Activated naive CD4-positive, alpha-beta T cell treated with anti-CD3 and anti-CD28 coated beads for 36 hours (primary cell): ENCODE measurements at regions not wholly inside any gene's neighbourhood (a gene's known extent, or its start where the extent isn't known, plus 50 kb on each side); places are given as distances from the start of the nearest gene placed in this dataset.
"Not testable (repeated sequence)": the region's sequence is repeated elsewhere in the genome, so short reads cannot be mapped to it uniquely, and the experiment has no call there.

Experiments
- CTCF ChIA-PET: fragments of 350-600 bp; sonication (Branson Sonifier 250); formaldehyde crosslinking; loops from one replicate; lab custom pipeline; 2021; ENCODE audit warnings: antibody characterized with exemption; lab: Charles Lee
- DNase-seq: peaks from one replicate; pipeline ENCODE4 v3.0.0-alpha.2; 2020
- H3K27ac Mint-ChIP-seq: one replicate; pipeline ENCODE4 v1.8.0; 2021; ENCODE audit warnings: mild to moderate bottlenecking, mixed read lengths
- H3K27me3 Mint-ChIP-seq: one replicate; pipeline ENCODE4 v1.8.0; 2021; ENCODE audit warnings: low read depth, mixed read lengths
- H3K36me3 Mint-ChIP-seq: one replicate; pipeline ENCODE4 v1.8.0; 2021; ENCODE audit warnings: low read depth, mixed read lengths
- H3K4me1 Mint-ChIP-seq: one replicate; pipeline ENCODE4 v1.8.0; 2021; ENCODE audit warnings: low read depth, mixed read lengths
- H3K4me3 Mint-ChIP-seq: one replicate; pipeline ENCODE4 v1.8.0; 2021; ENCODE audit warnings: mild to moderate bottlenecking, moderate library complexity, mixed read lengths
- H3K9me3 Mint-ChIP-seq: one replicate; pipeline ENCODE4 v1.8.0; 2021; ENCODE audit warnings: mixed read lengths
- intact Hi-C: fragments of 100-400 bp; cut with micrococcal nuclease; formaldehyde crosslinking; loops from one replicate; pipeline ENCODE4 v1.15.1; 2023

DNA sequence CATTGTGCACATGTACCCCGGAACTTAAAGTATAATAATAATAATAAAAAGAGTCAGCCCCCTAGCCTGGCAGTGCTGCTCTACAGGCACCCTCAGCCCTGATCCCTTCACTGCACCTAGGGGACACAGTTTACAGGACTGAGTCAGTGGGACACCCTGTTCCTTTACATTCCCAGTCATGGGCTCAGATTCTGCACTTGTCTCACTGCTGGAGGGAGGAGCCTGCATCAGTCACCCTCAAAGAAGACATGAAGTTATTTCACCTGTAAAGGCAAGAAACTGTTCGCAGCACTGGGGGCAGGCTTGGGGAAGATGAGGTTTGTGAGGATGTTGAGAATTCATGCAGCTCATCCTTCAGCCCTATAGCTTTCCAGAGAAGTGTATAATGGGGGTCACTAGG lies 50.7 kb upstream of the VPREB1 start:
- Mint-ChIP-seq H3K36me3 (no peaks in the 10 kb centered on the region), H3K4me1 (no peaks in the 10 kb centered on the region), H3K27ac (no peak overlapping the region), H3K9me3 (no peaks in the 10 kb centered on the region), H3K27me3 (peaks cover 15% of the 10 kb centered on the region), H3K4me3 (no peak overlapping the region)
- DNase-seq = no peak
- intact Hi-C loops = loop anchor here (10.0 kb wide), 1 partner anchor 579 kb away; no protein-coding TSS in a partner anchor
- CTCF ChIA-PET = interaction anchor here (0.5 to 0.9 kb wide), 2 partner anchors 58 to 228 kb away, joined by 3 read pairs; no protein-coding TSS in a partner anchor

DNA sequence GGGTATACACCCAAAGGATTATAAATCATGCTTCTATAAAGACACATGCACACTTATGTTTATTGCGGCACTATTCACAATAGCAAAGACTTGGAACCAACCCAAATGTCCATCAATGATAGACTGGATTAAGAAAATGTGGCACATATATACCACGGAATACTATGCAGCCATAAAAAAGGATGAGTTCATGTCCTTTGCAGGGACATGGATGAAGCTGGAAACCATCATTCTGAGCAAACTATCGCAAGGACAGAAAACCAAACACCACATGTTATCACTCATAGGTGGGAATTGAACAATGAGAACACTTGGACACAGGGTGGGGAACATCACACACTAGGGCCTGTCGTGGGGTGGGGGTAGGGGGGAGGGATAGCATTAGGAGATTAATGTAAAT lies 51.1 kb upstream of the VPREB1 start:
- intact Hi-C loops = loop anchor here (10.0 kb wide), 1 partner anchor 579 kb away; no protein-coding TSS in a partner anchor
- DNase-seq, H3K4me3 Mint-ChIP-seq, H3K27ac Mint-ChIP-seq, H3K9me3 Mint-ChIP-seq, H3K36me3 Mint-ChIP-seq, H3K4me1 Mint-ChIP-seq: not testable (repeated sequence)
- CTCF ChIA-PET = interaction anchor here (0.5 to 0.9 kb wide), 2 partner anchors 57 to 229 kb away, joined by 3 read pairs; no protein-coding TSS in a partner anchor
- peaks cover 15% of the 10 kb centered on the region for H3K27me3 Mint-ChIP-seq

DNA sequence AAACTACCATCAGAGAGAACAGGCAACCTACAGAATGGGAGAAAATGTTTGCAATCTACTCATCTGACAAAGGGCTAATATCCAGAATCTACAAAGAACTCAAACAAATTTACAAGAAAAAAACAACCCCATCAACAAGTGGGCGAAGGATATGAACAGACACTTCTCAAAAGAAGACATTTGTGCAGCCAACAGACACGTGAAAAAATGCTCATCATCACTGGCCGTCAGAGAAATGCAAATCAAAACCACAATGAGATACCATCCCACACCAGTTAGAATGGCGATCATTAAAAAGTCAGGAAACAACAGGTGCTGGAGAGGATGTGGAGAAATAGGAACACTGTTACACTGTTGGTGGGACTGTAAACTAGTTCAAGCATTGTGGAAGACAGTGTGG lies 51.6 kb upstream of the VPREB1 start:
- not testable (repeated sequence) for H3K9me3 Mint-ChIP-seq
- intact Hi-C loops = loop anchor here (10.0 kb wide), 1 partner anchor 578 kb away; no protein-coding TSS in a partner anchor

DNA sequence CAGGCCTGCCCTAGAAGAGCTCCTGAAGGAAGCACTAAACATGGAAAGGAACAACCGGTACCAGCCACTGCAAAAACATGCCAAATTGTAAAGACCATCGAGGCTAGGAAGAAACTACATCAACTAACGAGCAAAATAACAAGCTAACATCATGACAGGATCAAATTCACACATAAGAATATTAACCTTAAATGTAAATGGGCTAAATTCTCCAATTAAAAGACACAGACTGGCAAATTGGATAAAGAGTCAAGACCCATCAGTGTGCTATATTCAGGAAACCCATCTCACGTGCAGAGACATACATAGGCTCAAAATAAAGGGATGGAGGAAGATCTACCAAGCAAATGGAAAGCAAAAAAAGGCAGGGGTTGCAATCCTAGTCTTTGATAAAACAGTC lies 54.8 kb upstream of the VPREB1 start:
- DNase-seq, CTCF ChIA-PET, H3K9me3 Mint-ChIP-seq, H3K36me3 Mint-ChIP-seq, H3K4me1 Mint-ChIP-seq, H3K27ac Mint-ChIP-seq, H3K4me3 Mint-ChIP-seq: not testable (repeated sequence)
- intact Hi-C loops = loop anchor here (10.0 kb wide), 1 partner anchor 575 kb away; no protein-coding TSS in a partner anchor
- peaks cover 22% of the 10 kb centered on the region for H3K27me3 Mint-ChIP-seq

More for the DNA sequence above, 51.6 kb upstream of the VPREB1 start:
- H3K36me3 Mint-ChIP-seq, DNase-seq, CTCF ChIA-PET, H3K4me3 Mint-ChIP-seq, H3K4me1 Mint-ChIP-seq, H3K27ac Mint-ChIP-seq: not testable (repeated sequence)
- H3K27me3 Mint-ChIP-seq = peaks cover 15% of the 10 kb centered on the region

DNA sequence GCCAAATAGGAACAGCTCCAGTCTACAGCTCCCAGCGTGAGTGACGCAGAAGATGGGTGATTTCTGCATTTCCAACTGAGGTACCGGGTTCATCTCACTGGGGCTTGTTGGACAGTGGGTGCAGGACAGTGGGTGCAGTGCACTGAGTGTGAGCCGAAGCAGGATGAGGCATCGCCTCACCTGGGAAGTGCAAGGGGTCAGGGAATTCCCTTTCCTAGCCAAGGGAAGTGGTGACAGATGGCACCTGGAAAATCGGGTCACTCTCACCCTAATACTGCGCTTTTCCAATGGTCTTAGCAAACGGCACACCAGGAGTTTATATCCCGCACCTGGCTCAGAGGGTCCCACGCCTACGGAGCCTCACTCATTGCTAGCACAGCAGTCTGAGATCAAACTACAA lies 56.7 kb upstream of the VPREB1 start:
- H3K9me3 Mint-ChIP-seq, H3K4me1 Mint-ChIP-seq, H3K27ac Mint-ChIP-seq, DNase-seq, H3K4me3 Mint-ChIP-seq, CTCF ChIA-PET, H3K36me3 Mint-ChIP-seq, intact Hi-C loops: not testable (repeated sequence)
- peaks cover 23% of the 10 kb centered on the region for H3K27me3 Mint-ChIP-seq

DNA sequence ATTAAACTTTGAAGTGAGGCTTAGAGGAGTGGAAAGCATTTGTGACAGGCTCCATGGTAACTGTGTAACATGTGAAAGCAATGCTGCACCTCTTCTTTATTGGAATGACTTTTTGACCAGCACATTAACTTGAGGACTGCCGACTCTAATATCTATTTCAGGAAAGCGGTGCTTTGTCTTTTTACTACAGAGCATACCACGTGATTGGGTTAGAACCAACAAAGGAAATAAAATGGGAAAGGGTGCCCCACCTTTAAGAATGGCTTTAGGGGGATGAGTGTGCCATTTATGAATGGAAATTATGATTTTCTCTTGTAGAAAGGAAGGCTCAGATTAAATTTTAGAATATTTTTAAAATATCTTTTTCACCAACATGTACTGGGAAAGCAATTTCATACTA lies 57.3 kb upstream of the VPREB1 start:
- no peak overlapping the region for H3K27ac Mint-ChIP-seq
- no peaks in the 10 kb centered on the region for H3K36me3 Mint-ChIP-seq
- no peaks in the 10 kb centered on the region for H3K9me3 Mint-ChIP-seq
- H3K4me1 Mint-ChIP-seq = no peaks in the 10 kb centered on the region
- peaks cover 23% of the 10 kb centered on the region for H3K27me3 Mint-ChIP-seq
- intact Hi-C loops = no loop called here
- no peak for DNase-seq
- H3K4me3 Mint-ChIP-seq = no peak overlapping the region
- CTCF ChIA-PET = interaction anchor here (1.2 to 4.9 kb wide), 3 partner anchors 9 to 21 kb away, joined by 3 to 35 read pairs (median 5); no protein-coding TSS in a partner anchor

DNA sequence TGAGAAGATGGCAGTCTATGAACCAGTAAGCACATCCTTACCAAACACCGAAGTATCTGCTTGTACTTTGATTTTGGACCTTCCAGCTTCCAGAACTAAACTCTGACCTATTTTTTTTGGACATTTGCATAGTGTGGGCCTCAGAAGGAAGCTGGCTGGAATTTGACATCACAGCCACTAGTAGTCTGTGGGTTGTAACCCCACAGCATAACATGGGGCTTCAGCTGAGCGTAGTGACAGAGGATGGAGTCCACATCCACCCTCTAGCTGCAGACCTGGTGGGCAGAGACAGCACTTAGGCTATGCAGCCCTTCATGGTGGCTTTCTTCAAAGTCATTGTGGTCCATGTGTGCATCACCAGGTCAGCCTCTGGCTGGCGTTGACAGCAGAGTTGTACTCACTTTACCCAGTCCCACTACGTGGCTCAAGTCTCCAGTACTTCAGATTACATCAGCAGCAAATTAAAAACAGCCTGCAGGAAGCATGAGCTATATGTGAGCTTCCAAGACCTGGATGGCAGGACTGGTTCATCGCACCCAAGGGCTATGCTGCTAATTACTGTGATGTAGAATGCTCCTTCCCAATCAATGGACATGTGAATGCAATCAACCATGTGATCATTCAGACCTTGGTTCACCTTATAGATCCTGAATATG lies 58.6 kb upstream of the VPREB1 start:
- intact Hi-C loops = no loop called here
- H3K4me1 Mint-ChIP-seq = no peaks in the 10 kb centered on the region
- no peaks in the 10 kb centered on the region for H3K36me3 Mint-ChIP-seq
- H3K4me3 Mint-ChIP-seq = no peak overlapping the region
- no peak overlapping the region for H3K27ac Mint-ChIP-seq
- CTCF ChIA-PET = interaction anchor here (0.6 to 4.9 kb wide), 6 partner anchors 11 to 50 kb away, joined by 3 to 35 read pairs (median 5); no protein-coding TSS in a partner anchor
- no peaks in the 10 kb centered on the region for H3K9me3 Mint-ChIP-seq
- peaks cover 23% of the 10 kb centered on the region for H3K27me3 Mint-ChIP-seq
- no peak for DNase-seq

DNA sequence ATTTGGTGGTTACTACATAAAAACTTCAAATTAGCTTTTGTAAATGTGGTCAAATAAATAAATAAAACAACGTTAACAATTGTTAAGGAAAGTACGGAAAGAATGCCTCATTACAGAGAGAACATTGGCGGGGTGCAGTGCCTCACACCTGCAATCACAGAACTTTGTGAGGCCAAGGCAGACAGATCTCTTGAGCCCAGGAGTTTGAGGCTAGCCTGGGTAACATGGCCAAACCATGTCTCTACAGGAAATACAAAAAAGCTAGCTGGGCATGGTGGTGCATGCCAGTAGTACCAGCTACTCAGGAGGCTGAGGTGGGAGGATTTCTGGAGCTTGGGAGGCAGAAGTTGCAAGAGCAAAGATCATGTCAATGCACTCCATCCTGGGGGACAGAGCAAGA lies 59.4 kb upstream of the VPREB1 start:
- Mint-ChIP-seq H3K4me1 (no peaks in the 10 kb centered on the region), H3K36me3 (no peaks in the 10 kb centered on the region), H3K27ac (no peak overlapping the region), H3K4me3 (no peak overlapping the region), H3K27me3 (peaks cover 18% of the 10 kb centered on the region), H3K9me3 (no peaks in the 10 kb centered on the region)
- intact Hi-C loops = no loop called here
- CTCF ChIA-PET = interaction anchor here (0.6 to 6.3 kb wide), 4 partner anchors 12 to 51 kb away, joined by 3 to 35 read pairs (median 14); no protein-coding TSS in a partner anchor
- no peak for DNase-seq

DNA sequence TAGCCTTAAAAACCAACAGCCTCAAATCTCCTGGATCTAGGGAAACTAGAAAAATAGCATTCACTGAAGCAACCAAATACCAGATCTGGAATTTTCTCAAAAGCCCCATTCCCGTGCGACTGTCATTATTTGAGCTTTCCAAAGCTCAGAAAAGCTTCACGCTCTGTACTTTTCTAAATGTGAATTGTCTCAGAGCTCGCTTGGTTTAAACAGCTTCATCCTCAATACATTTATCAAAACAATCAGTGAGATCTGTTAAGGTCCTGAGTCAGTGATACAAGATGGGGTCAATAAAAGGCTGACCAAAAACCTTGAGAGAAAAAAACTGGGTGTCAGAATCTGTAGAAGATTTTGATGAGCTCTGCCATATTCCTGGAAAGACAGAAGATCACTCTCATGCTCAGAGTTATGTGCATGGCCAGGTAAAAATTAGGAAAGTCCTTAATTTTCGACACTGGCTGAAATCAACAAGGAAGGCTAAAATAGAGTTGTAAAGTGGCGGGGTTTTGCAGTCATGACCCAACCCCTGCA lies 60.2 kb upstream of the VPREB1 start:
- DNase-seq = no peak
- H3K36me3 Mint-ChIP-seq = no peaks in the 10 kb centered on the region
- H3K4me3 Mint-ChIP-seq = no peak overlapping the region
- peaks cover 12% of the 10 kb centered on the region for H3K27me3 Mint-ChIP-seq
- intact Hi-C loops = no loop called here
- H3K27ac Mint-ChIP-seq = no peak overlapping the region
- no peaks in the 10 kb centered on the region for H3K4me1 Mint-ChIP-seq
- no peaks in the 10 kb centered on the region for H3K9me3 Mint-ChIP-seq
- CTCF ChIA-PET = interaction anchor here (0.6 to 6.3 kb wide), 5 partner anchors 12 to 51 kb away, joined by 3 to 35 read pairs (median 5); no protein-coding TSS in a partner anchor

DNA sequence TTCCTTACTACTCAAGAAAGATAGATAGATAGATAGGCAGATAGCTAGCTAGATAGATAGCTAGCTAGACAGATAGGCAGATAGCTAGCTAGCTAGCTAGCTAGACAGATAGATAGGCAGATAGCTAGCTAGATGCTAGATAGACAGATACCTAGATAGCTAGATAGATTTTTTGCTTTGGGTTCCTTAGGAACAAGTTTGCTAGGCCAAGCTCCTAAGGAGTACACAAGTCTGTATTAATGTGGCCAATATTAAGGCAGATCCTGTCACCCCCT lies 61.7 kb upstream of the VPREB1 start:
- CTCF ChIA-PET = interaction anchor here (1.5 to 6.3 kb wide), 3 partner anchors 14 to 53 kb away, joined by 3 to 35 read pairs (median 22); no protein-coding TSS in a partner anchor
- intact Hi-C loops = no loop called here
- Mint-ChIP-seq H3K4me3 (no peak overlapping the region), H3K9me3 (no peaks in the 10 kb centered on the region), H3K27ac (no peak overlapping the region), H3K36me3 (no peaks in the 10 kb centered on the region), H3K27me3 (peaks cover 11% of the 10 kb centered on the region), H3K4me1 (no peaks in the 10 kb centered on the region)
- DNase-seq = no peak

DNA sequence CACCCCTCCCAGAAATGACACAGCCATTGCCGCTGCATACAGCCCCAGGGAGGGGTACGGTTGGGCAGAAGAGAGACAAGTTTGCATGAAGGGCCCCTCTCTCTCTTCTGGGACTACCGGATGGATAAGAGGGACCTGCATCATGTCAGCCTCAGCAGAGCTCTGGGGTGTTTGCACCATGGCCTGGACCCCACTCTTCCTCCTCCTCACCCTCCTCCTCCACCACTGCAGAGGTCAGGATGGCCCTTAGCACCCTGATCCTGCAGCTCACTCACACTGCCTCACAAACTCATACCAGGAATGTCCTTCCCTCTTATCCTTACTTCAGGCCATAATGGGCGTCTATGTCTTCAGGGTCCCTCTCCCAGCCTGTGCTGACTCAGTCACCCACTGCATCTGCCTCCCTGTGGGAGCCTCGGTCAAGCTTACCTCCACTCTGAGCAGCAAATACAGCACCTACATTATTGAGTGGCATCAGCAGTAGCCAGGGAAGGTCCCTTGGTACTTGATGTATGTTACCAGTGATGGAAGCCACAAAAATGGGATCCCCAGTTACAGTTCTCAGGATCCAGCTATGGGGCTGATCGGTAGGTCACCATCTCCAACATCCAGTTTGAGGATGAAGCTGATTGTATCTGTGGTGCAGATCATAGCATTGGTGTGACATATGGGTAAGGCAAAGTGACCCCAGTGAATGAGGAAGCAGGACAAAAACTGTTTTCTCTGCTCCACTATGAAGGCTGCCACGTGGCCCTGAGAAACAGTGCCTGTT lies 62.2 kb upstream of the VPREB1 start:
- H3K4me1 Mint-ChIP-seq = no peaks in the 10 kb centered on the region
- intact Hi-C loops = no loop called here
- H3K36me3 Mint-ChIP-seq = no peaks in the 10 kb centered on the region
- CTCF ChIA-PET = interaction anchor here (1.0 to 6.3 kb wide), 4 partner anchors 14 to 54 kb away, joined by 3 to 35 read pairs (median 14); no protein-coding TSS in a partner anchor
- DNase-seq = no peak
- H3K27me3 Mint-ChIP-seq = peaks cover 11% of the 10 kb centered on the region
- H3K9me3 Mint-ChIP-seq = no peaks in the 10 kb centered on the region
- no peak overlapping the region for H3K4me3 Mint-ChIP-seq
- no peak overlapping the region for H3K27ac Mint-ChIP-seq

DNA sequence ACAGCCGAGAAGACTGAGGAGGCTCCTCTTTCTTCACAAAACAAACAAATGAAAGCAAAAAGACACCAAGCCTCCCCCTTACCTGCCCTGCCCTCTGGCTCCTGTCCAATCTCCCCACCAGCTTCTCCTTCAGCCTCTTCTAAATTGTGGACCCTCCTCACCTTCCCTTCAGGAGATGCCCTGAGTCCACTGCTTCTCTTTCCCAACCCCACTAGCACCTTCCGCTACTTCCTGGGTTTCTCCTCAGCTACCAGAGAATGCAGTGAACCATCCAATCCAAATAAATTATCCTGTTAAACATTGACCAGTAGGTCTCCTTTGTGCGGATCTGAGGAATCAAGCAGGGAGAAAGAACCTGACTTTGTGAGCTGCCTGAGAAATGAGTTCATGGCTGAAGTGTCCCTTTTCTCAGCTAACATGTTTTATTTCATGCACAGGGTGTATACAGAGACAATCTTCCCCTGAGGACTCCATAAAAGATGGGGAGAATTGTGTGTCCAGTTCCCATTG lies 63.2 kb upstream of the VPREB1 start:
- intact Hi-C loops = no loop called here
- peaks cover 7% of the 10 kb centered on the region for H3K27me3 Mint-ChIP-seq
- CTCF ChIA-PET = interaction anchor here (1.5 to 6.3 kb wide), 3 partner anchors 10 to 54 kb away, joined by 4 to 22 read pairs (median 6); no protein-coding TSS in a partner anchor
- H3K4me1 Mint-ChIP-seq = no peaks in the 10 kb centered on the region
- DNase-seq = no peak
- H3K4me3 Mint-ChIP-seq = no peak overlapping the region
- H3K36me3 Mint-ChIP-seq = no peaks in the 10 kb centered on the region
- H3K9me3 Mint-ChIP-seq = no peaks in the 10 kb centered on the region
- no peak overlapping the region for H3K27ac Mint-ChIP-seq
